ENCODE measurements at regions not wholly inside any gene's neighbourhood (a gene's known extent, or its start where the extent isn't known, plus 50 kb on each side); places are given as distances from the start of the nearest gene placed in this dataset.
"Not testable (repeated sequence)": the region's sequence is repeated elsewhere in the genome, so short reads cannot be mapped to it uniquely, and the experiment has no call there.

GRCh38 chr3:3902161-3902560 lies 102.9 kb downstream of the LRRN1 start:
- no peak for DNase-seq

- DNase-seq, result no peak
Measured at GRCh38 chr3:3906171-3906570, 106.9 kb downstream of the LRRN1 start.

- no peak for DNase-seq
Measured at GRCh38 chr3:3907023-3907422, 107.8 kb downstream of the LRRN1 start.

- no peak for DNase-seq
Measured at GRCh38 chr3:3918763-3919162, 119.5 kb downstream of the LRRN1 start.

- DNase-seq, result no peak
Measured at GRCh38 chr3:3919316-3919715, 120.1 kb downstream of the LRRN1 start.

- DNase-seq, result no peak
Measured at GRCh38 chr3:3923619-3924018, 124.4 kb downstream of the LRRN1 start.

GRCh38 chr3:3927198-3927597 lies 128.0 kb downstream of the LRRN1 start:
- no peak for DNase-seq

GRCh38 chr3:3927965-3928364 lies 128.7 kb downstream of the LRRN1 start:
- no peak for DNase-seq

GRCh38 chr3:3941380-3941779 lies 142.1 kb downstream of the LRRN1 start:
- not testable (repeated sequence) for DNase-seq

- DNase-seq, result no peak
Measured at GRCh38 chr3:3951071-3951470, 151.8 kb downstream of the LRRN1 start.

- DNase-seq, result no peak
Measured at GRCh38 chr3:3951501-3951900, 152.3 kb downstream of the LRRN1 start.

- DNase-seq, result not testable (repeated sequence)
Measured at GRCh38 chr3:3962867-3963266, 163.6 kb downstream of the LRRN1 start.

- no peak for DNase-seq
Measured at GRCh38 chr3:3984053-3984452, 184.8 kb downstream of the LRRN1 start.

GRCh38 chr3:3991598-3991997 lies 192.4 kb downstream of the LRRN1 start:
- DNase-seq, result no peak

GRCh38 chr3:3992312-3992874 lies 193.2 kb downstream of the LRRN1 start:
- no peak for DNase-seq

- peak; percentile 4 for DNase-seq
Measured at GRCh38 chr3:3998140-3998922, 199.1 kb downstream of the LRRN1 start.

GRCh38 chr3:3999340-3999739 lies 200.1 kb downstream of the LRRN1 start:
- DNase-seq, result not testable (repeated sequence)

GRCh38 chr3:4001976-4002375 lies 202.7 kb downstream of the LRRN1 start:
- no peak for DNase-seq

- DNase-seq, result no peak
Measured at GRCh38 chr3:4006288-4006687, 207.1 kb downstream of the LRRN1 start.

GRCh38 chr3:4008205-4008604 lies 209.0 kb downstream of the LRRN1 start:
- no peak for DNase-seq

GRCh38 chr3:4011166-4011565 lies 211.9 kb downstream of the LRRN1 start:
- no peak for DNase-seq

- DNase-seq, result no peak
Measured at GRCh38 chr3:4015426-4015825, 216.2 kb downstream of the LRRN1 start.

- no peak for DNase-seq
Measured at GRCh38 chr3:4019501-4019900, 220.3 kb downstream of the LRRN1 start.

- DNase-seq, result no peak
Measured at GRCh38 chr3:4021162-4021561, 221.9 kb downstream of the LRRN1 start.

- DNase-seq, result no peak
Measured at GRCh38 chr3:4029135-4029534, 229.9 kb downstream of the LRRN1 start.

Data from kidney glomerular epithelial cell (primary cell).